CD4-positive, alpha-beta T cell (primary cell): ENCODE measurements at regions not wholly inside any gene's neighbourhood (a gene's known extent, or its start where the extent isn't known, plus 50 kb on each side); places are given as distances from the start of the nearest gene placed in this dataset.

Experiments
- ATAC-seq: fragments of 200-7000 bp; cut with Tn5 transposase; one replicate; pipeline ENCODE4 v1.10.0; 2022; ENCODE audit warnings: mild to moderate bottlenecking; ENCODE audit not compliant: poor library complexity
- CTCF ChIA-PET: fragments of 350-600 bp; sonication (Branson Sonifier 250); formaldehyde crosslinking; loops from one replicate; lab custom pipeline; 2021; ENCODE audit warnings: antibody characterized with exemption, inconsistent platforms; lab: Charles Lee
- POLR2A ChIA-PET: fragments of 350-600 bp; sonication (Branson Sonifier 250); formaldehyde crosslinking; loops from one replicate; lab custom pipeline; 2021; ENCODE audit warnings: antibody characterized with exemption, inconsistent platforms; lab: Charles Lee
- DNase-seq, 14 experiments: peaks; one replicate each; pipeline ENCODE4 v3.0.0-alpha.2; 2013 to 2020; ENCODE audit warnings: mixed read lengths in 2 of 14
- H3K27ac ChIP-seq, 2 donors: one replicate each; pipeline versions ENCODE4 v1.5.1 to v1.7.0; 2013; ENCODE audit warnings: low read length in 2 of 2, low read depth in 1 of 2, mild to moderate bottlenecking in 1 of 2
- H3K27me3 ChIP-seq, 2 experiments: 1 replicate in 1 of 2; 2 replicates in 1 of 2; pipeline versions ENCODE4 v1.6.1 to v1.7.0; 2013; ENCODE audit warnings: low read length in 2 of 2, control low read depth in 1 of 2, mild to moderate bottlenecking in 1 of 2, moderate library complexity in 1 of 2; ENCODE audit not compliant: insufficient read depth in 2 of 2, control insufficient read depth in 1 of 2
- H3K36me3 ChIP-seq: one replicate; pipeline ENCODE4 v1.6.1; 2013; ENCODE audit warnings: low read length, control low read depth; ENCODE audit not compliant: insufficient read depth
- H3K4me1 ChIP-seq: one replicate; pipeline ENCODE4 v1.6.1; 2013; ENCODE audit warnings: low read length, control low read depth; ENCODE audit not compliant: insufficient read depth
- H3K4me3 ChIP-seq: one replicate; pipeline ENCODE4 v1.5.1; 2013; ENCODE audit warnings: mild to moderate bottlenecking, low read length, moderate library complexity
- H3K9me3 ChIP-seq, 2 experiments: 1 replicate in 1 of 2; 2 replicates in 1 of 2; pipeline versions ENCODE4 v1.6.1 to v1.7.0; 2013; ENCODE audit warnings: low read length in 2 of 2, mild to moderate bottlenecking in 2 of 2, control low read depth in 1 of 2, moderate library complexity in 1 of 2; ENCODE audit not compliant: control insufficient read depth in 1 of 2, insufficient read depth in 1 of 2
- H3K27ac Mint-ChIP-seq: one replicate; pipeline ENCODE4 v1.8.0; 2020; ENCODE audit warnings: mixed read lengths
- H3K27me3 Mint-ChIP-seq: one replicate; pipeline ENCODE4 v1.8.0; 2021; ENCODE audit warnings: mixed read lengths
- H3K36me3 Mint-ChIP-seq: one replicate; pipeline ENCODE4 v1.8.0; 2021; ENCODE audit warnings: low read depth, mixed read lengths
- H3K4me1 Mint-ChIP-seq: one replicate; pipeline ENCODE4 v1.8.0; 2021; ENCODE audit warnings: low read depth, mixed read lengths
- H3K4me3 Mint-ChIP-seq: one replicate; pipeline ENCODE4 v1.8.0; 2020; ENCODE audit warnings: mild to moderate bottlenecking, mixed read lengths
- H3K9me3 Mint-ChIP-seq: one replicate; pipeline ENCODE4 v1.8.0; 2020; ENCODE audit warnings: mixed read lengths
- intact Hi-C, 2 experiments: fragments of 100-400 bp; cut with DNase I in 1 of 2; cut with micrococcal nuclease in 1 of 2; formaldehyde crosslinking; loops; one replicate each; pipeline versions ENCODE4 v1.15.1 to v1.9.0; 2023 to 2025; cut with DNase I, micrococcal nuclease
- TF ChIP-seq, protein P1 (sequence below): fragments of 200-600 bp; IDR thresholded peaks from one replicate; pipeline ENCODE4 v1.8.0; 2022; ENCODE audit warnings: antibody characterized with exemption, mild to moderate bottlenecking

DNA sequence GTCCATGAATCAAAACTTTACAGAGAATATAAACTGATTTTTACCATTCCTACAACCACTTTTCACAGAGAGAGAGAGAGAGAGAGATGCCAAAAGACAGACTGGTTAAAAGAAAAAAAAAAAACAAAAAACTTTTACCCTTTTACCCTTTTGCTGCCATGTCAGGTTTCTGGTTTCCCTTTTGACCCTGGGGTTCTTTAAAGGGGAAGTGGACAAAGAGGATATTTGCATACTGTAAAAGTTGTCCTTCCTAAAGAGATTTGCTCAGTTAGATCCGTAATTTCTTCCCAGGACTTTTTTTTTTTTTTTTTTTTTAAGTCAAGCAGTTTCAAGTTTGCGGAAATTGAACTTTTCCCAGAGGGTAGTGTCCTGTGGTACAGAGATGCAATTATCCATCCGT lies 287.8 kb upstream of the RGS18 start:
- intact Hi-C loops: no loop called here

DNA sequence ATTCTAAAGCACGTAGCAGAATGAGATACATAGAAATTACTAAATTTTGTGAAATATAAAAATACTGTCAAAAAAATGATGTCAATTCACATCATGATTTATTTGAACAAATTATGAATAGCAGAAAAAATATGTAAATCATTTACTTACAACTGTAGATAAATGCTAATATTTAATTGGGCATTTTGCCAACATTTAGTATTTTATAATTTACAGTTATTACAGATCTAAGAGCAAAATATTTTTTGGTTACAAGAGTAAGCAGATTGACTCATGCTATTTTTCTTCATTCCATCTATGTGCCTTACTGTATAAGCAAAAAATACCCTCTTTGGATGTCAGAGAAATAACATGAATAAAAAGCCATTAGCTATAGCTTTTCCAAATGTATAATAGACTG lies 282.3 kb upstream of the RGS18 start:
- no peaks in the 10 kb centered on the region for H3K36me3 ChIP-seq
- ChIA-PET CTCF (no interaction called here), POLR2A (no interaction called here)
- no peak overlapping the region for H3K4me3 ChIP-seq
- H3K27me3 Mint-ChIP-seq: no peaks in the 10 kb centered on the region
- intact Hi-C loops: no loop called here
- H3K27ac Mint-ChIP-seq: no peak overlapping the region
- H3K4me3 Mint-ChIP-seq: no peak overlapping the region
- H3K36me3 Mint-ChIP-seq: no peaks in the 10 kb centered on the region
- DNase-seq (no peak), ATAC-seq (no peak)
- no peaks in the 10 kb centered on the region for H3K27me3 ChIP-seq
- peaks cover 0 to 4% of the 10 kb centered on the region in 2 experiments for H3K9me3 ChIP-seq
- no peaks in the 10 kb centered on the region for H3K4me1 ChIP-seq
- TF ChIP-seq, protein P1, sequence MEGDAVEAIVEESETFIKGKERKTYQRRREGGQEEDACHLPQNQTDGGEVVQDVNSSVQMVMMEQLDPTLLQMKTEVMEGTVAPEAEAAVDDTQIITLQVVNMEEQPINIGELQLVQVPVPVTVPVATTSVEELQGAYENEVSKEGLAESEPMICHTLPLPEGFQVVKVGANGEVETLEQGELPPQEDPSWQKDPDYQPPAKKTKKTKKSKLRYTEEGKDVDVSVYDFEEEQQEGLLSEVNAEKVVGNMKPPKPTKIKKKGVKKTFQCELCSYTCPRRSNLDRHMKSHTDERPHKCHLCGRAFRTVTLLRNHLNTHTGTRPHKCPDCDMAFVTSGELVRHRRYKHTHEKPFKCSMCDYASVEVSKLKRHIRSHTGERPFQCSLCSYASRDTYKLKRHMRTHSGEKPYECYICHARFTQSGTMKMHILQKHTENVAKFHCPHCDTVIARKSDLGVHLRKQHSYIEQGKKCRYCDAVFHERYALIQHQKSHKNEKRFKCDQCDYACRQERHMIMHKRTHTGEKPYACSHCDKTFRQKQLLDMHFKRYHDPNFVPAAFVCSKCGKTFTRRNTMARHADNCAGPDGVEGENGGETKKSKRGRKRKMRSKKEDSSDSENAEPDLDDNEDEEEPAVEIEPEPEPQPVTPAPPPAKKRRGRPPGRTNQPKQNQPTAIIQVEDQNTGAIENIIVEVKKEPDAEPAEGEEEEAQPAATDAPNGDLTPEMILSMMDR: no peak
- no peak overlapping the region for H3K27ac ChIP-seq
- no peaks in the 10 kb centered on the region for H3K9me3 Mint-ChIP-seq
- no peaks in the 10 kb centered on the region for H3K4me1 Mint-ChIP-seq

More for the DNA sequence above, 287.8 kb upstream of the RGS18 start:
- no peak for DNase-seq
- POLR2A ChIA-PET: no interaction called here
- H3K27ac ChIP-seq: no peak overlapping the region
- no peak overlapping the region for H3K4me3 ChIP-seq
- CTCF ChIA-PET: no interaction called here
- peaks cover 0 to 4% of the 10 kb centered on the region in 2 experiments for H3K9me3 ChIP-seq
- no peaks in the 10 kb centered on the region for H3K4me1 ChIP-seq
- TF ChIP-seq, protein P1: no peak
- Mint-ChIP-seq H3K27ac (no peak overlapping the region), H3K36me3 (no peaks in the 10 kb centered on the region), H3K27me3 (no peaks in the 10 kb centered on the region), H3K9me3 (peaks cover 2% of the 10 kb centered on the region), H3K4me3 (no peak overlapping the region), H3K4me1 (no peaks in the 10 kb centered on the region)
- H3K36me3 ChIP-seq: no peaks in the 10 kb centered on the region
- ATAC-seq: no peak
- H3K27me3 ChIP-seq: no peaks in the 10 kb centered on the region

DNA sequence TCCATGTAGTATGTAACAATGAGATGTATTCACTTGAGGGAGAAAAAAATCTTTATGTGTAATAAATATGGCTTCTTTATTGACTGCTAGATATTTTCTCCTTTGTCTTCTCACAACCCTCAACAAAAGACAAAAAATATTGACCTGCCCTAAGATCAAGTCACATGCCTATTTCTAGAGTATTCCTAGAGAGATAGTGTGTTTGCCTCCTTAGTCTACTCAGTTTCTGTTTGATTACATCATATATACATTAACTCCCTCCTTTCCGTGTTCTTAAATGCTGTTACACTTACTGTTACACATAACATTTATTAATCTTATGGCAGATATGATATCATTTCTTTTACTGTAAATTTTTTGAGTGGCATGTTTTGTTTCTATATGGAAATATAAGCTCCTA lies 281.6 kb upstream of the RGS18 start:
- Mint-ChIP-seq H3K27me3 (no peaks in the 10 kb centered on the region), H3K27ac (no peak overlapping the region), H3K36me3 (no peaks in the 10 kb centered on the region), H3K9me3 (no peaks in the 10 kb centered on the region), H3K4me3 (no peak overlapping the region), H3K4me1 (no peaks in the 10 kb centered on the region)
- POLR2A ChIA-PET: no interaction called here
- intact Hi-C loops: no loop called here
- Histone ChIP-seq H3K4me3 (no peak overlapping the region), H3K36me3 (no peaks in the 10 kb centered on the region), H3K4me1 (no peaks in the 10 kb centered on the region), H3K27ac (no peak overlapping the region), H3K27me3 (no peaks in the 10 kb centered on the region), H3K9me3 (peaks cover 0 to 7% of the 10 kb centered on the region in 2 experiments)
- ATAC-seq: no peak
- CTCF ChIA-PET: no interaction called here
- DNase-seq: no peak
- TF ChIP-seq, protein P1: no peak
